Breast epithelium (tissue), 4 donors: ENCODE measurements at regions not wholly inside any gene's neighbourhood (a gene's known extent, or its start where the extent isn't known, plus 50 kb on each side); places are given as distances from the start of the nearest gene placed in this dataset.

Experiments
- DNase-seq, 2 donors: peaks; one replicate each; pipeline ENCODE4 v3.0.0-alpha.2; 2019; ENCODE audit warnings: low spot score in 2 of 2
- H3K27ac ChIP-seq, 2 donors: fragments of 200-600 bp; sonication (generic) in 1 of 2; one replicate each; pipeline ENCODE4 v1.5.1; 2016 to 2019; ENCODE audit warnings: mild to moderate bottlenecking in 1 of 2
- H3K27me3 ChIP-seq, 2 donors: fragments of 200-600 bp; sonication (generic) in 1 of 2; one replicate each; pipeline versions ENCODE4 v1.5.1 to v1.6.0; 2017 to 2019; ENCODE audit warnings: control low read depth in 1 of 2, mild to moderate bottlenecking in 1 of 2
- H3K36me3 ChIP-seq: fragments of 200-600 bp; one replicate; pipeline ENCODE4 v1.5.1; 2019
- H3K4me1 ChIP-seq, 2 donors: fragments of 200-600 bp; sonication (generic); one replicate each; pipeline ENCODE4 v1.5.1; 2016 to 2019; ENCODE audit warnings: control low read depth in 1 of 2
- H3K4me3 ChIP-seq, 3 donors: fragments of 200-600 bp; sonication (generic); 1 replicate in 2 of 3; 2 replicates in 1 of 3; pipeline ENCODE4 v1.5.1; 2016 to 2019; ENCODE audit warnings: mild to moderate bottlenecking in 3 of 3, moderate library complexity in 2 of 3
- H3K9me3 ChIP-seq, 2 donors: fragments of 200-600 bp; sonication (generic) in 1 of 2; one replicate each; pipeline ENCODE4 v1.5.1; 2016 to 2019; ENCODE audit warnings: control low read depth in 1 of 2
- POLR2A ChIP-seq: fragments of 450-650 bp; IDR thresholded peaks from one replicate; pipeline ENCODE4 v1.6.1; 2016; ENCODE audit warnings: antibody characterized with exemption, mild to moderate bottlenecking, moderate library complexity
- POLR2AphosphoS5 ChIP-seq, 3 donors: sonication (generic); formaldehyde crosslinking; IDR thresholded peaks; one replicate each; pipeline ENCODE4 v1.6.1; 2017; ENCODE audit warnings: antibody characterized with exemption in 3 of 3
- intact Hi-C: fragments of 100-400 bp; cut with DNase I; formaldehyde crosslinking; loops from one replicate; pipeline ENCODE4 v1.15.1; 2023; ENCODE audit warnings: low total_unique reads
- TF ChIP-seq, protein P1 (sequence below), 3 donors: fragments of 450-650 bp; IDR thresholded peaks; one replicate each; pipeline ENCODE4 v1.5.1; 2016 to 2017; ENCODE audit warnings: antibody characterized with exemption in 3 of 3, mild to moderate bottlenecking in 3 of 3, moderate library complexity in 3 of 3

DNA sequence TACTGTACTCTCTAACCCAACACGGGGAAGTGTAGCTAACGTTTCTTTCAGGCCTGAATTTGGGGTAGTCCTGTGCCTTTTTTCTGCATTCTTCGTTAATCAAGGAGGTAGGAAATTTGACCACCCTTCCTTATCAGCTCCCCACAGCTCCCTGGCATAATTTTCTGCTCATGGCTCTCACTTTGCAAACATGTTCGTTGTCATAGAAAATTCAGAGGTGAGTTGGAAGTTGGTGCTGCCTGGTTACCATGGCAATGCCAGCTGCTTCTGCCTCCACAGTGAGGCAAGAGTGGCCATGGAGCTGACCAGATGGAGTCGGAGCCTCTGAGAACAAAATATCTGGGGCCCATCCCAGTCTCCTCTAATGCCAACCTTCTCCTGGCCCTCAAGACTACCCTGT, 116.6 kb upstream of the BOD1 start:
- Histone ChIP-seq H3K27me3 (no peaks in the 10 kb centered on the region), H3K4me3 (no peak overlapping the region), H3K4me1 (no peaks in the 10 kb centered on the region), H3K9me3 (no peaks in the 10 kb centered on the region), H3K36me3 (no peaks in the 10 kb centered on the region), H3K27ac (no peak overlapping the region)
- DNase-seq, result no peak
- TF ChIP-seq, protein P1, sequence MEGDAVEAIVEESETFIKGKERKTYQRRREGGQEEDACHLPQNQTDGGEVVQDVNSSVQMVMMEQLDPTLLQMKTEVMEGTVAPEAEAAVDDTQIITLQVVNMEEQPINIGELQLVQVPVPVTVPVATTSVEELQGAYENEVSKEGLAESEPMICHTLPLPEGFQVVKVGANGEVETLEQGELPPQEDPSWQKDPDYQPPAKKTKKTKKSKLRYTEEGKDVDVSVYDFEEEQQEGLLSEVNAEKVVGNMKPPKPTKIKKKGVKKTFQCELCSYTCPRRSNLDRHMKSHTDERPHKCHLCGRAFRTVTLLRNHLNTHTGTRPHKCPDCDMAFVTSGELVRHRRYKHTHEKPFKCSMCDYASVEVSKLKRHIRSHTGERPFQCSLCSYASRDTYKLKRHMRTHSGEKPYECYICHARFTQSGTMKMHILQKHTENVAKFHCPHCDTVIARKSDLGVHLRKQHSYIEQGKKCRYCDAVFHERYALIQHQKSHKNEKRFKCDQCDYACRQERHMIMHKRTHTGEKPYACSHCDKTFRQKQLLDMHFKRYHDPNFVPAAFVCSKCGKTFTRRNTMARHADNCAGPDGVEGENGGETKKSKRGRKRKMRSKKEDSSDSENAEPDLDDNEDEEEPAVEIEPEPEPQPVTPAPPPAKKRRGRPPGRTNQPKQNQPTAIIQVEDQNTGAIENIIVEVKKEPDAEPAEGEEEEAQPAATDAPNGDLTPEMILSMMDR (IDR thresholded peaks at IDR 0.05), result no peak
- no peak for TF ChIP-seq POLR2A
- TF ChIP-seq POLR2AphosphoS5 (IDR thresholded peaks at IDR 0.05), result no peak
- intact Hi-C loops, result no loop called here

DNA sequence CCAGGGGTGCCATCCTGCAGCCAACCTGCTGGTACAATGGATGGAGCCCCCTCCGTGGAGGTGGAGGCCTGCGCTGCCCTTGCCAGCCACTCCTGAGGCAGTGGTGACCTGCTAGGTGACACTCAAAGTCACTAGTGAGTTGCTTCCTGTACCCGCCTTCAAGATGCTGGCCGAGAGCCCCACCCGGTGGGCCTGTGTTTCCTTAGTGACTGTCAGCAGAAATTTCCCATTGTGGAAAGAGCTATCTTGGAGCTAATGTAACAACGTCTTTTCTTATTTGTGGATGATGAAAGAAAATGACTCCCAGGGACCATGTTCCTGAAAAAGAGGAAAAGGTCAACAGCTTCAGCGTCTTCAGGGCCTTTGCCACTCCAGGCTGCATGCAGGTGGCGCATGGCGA, 117.0 kb upstream of the BOD1 start:
- H3K27me3 ChIP-seq, result no peaks in the 10 kb centered on the region
- H3K36me3 ChIP-seq, result no peaks in the 10 kb centered on the region
- no peaks in the 10 kb centered on the region for H3K4me1 ChIP-seq
- intact Hi-C loops, result no loop called here
- TF ChIP-seq POLR2A (no peak), POLR2AphosphoS5 (IDR thresholded peaks at IDR 0.05) (no peak)
- TF ChIP-seq, protein P1 (IDR thresholded peaks at IDR 0.05), result no peak
- H3K9me3 ChIP-seq, result no peaks in the 10 kb centered on the region
- no peak for DNase-seq
- no peak overlapping the region for H3K4me3 ChIP-seq
- H3K27ac ChIP-seq, result no peak overlapping the region

DNA sequence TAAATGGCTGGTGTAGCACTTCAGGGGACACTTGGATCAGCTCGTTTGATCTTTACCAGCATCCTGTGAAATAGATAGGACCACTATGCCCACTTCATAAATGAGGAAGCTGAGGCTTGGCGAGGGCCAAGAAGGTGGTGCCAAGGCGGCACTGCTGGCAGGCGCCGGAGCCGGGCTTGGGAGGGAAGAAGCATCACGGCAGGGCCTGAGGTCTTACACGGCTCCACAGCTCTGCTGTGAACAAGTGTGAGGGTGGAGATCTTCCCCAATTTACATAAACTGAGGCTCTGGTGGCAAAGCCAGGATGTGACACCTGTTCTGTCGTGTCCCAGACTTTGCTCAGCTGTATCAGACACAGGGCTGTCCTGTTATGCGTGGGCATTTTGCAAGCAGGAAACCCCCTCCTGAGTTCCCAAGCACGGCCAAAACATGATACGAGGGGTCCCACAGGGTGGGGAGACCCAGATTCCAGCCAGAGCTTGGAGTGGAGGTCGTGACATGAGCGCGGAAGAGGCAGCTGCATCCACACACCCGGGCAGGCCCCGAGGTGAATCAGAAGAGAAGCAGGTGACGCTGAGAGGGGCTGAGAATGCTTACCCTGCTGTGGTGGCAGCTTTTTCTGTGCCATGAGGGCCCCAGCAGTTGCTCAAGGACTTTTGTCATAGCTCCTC, 117.5 kb upstream of the BOD1 start:
- TF ChIP-seq, protein P1 (IDR thresholded peaks at IDR 0.05), result no peak
- TF ChIP-seq POLR2AphosphoS5 (IDR thresholded peaks at IDR 0.05), result no peak
- TF ChIP-seq POLR2A, result no peak
- Histone ChIP-seq H3K9me3 (no peaks in the 10 kb centered on the region), H3K4me3 (no peak overlapping the region), H3K27me3 (no peaks in the 10 kb centered on the region), H3K27ac (no peak overlapping the region), H3K4me1 (no peaks in the 10 kb centered on the region), H3K36me3 (no peaks in the 10 kb centered on the region)
- DNase-seq, result no peak
- intact Hi-C loops, result no loop called here

DNA sequence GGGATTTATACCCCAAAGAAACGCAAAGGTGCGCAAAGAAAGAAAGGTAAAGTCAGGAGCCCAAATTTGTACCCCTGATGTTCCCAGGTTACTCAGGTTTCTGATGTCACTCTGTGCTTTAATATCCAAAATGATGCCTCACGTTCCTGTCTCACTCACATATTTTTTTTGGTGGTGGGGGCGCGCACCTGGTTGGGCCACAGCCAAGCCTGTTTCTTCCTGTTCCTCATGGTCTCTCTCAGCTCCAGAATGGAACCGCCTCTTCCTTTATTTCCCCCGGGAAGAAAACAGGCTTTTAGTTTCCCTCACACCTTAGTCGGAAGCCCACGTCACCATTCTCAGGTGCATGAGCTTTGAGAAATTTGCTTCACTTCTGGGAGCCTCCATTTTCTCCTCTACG, 118.3 kb upstream of the BOD1 start:
- H3K4me3 ChIP-seq, result no peak overlapping the region
- TF ChIP-seq, protein P1 (IDR thresholded peaks at IDR 0.05), result no peak
- TF ChIP-seq POLR2A (no peak), POLR2AphosphoS5 (IDR thresholded peaks at IDR 0.05) (no peak)
- intact Hi-C loops, result no loop called here
- H3K4me1 ChIP-seq, result no peaks in the 10 kb centered on the region
- no peaks in the 10 kb centered on the region for H3K27me3 ChIP-seq
- no peaks in the 10 kb centered on the region for H3K9me3 ChIP-seq
- no peak for DNase-seq
- no peak overlapping the region for H3K27ac ChIP-seq
- H3K36me3 ChIP-seq, result no peaks in the 10 kb centered on the region

DNA sequence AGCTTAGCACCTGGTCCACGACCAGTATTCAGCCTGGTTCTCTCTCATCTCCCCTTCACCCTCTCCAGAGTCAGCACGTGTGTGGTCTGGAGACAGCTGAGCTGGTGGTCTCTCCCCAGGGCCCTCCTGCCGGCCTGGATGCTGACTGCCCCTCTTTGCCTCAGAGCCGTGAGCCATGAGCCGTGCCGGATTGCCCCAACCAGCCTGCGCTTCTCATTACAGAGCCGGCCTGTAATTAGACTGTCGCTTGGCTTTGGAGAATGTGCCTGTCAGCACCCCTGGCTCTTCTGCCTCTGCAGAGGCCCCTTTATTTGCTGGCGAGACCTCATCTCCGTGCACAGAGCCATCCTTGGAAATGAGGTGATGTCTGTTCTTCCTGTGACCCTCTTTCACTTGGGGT, 118.7 kb upstream of the BOD1 start:
- Histone ChIP-seq H3K27ac (no peak overlapping the region), H3K36me3 (no peaks in the 10 kb centered on the region), H3K27me3 (no peaks in the 10 kb centered on the region), H3K9me3 (no peaks in the 10 kb centered on the region), H3K4me1 (no peaks in the 10 kb centered on the region), H3K4me3 (no peak overlapping the region)
- intact Hi-C loops, result no loop called here
- DNase-seq, result no peak
- TF ChIP-seq, protein P1 (IDR thresholded peaks at IDR 0.05), result no peak
- no peak for TF ChIP-seq POLR2AphosphoS5 (IDR thresholded peaks at IDR 0.05)
- no peak for TF ChIP-seq POLR2A
